Body of pancreas (tissue), 4 donors: ENCODE measurements at regions not wholly inside any gene's neighbourhood (a gene's known extent, or its start where the extent isn't known, plus 50 kb on each side); places are given as distances from the start of the nearest gene placed in this dataset.

Experiments used
- ATAC-seq: fragments of 150-250 bp; one replicate; pipeline ENCODE4 v1.9.1; 2016
- DNase-seq, 4 donors: peaks; one replicate each; pipeline ENCODE4 v3.0.0-alpha.2; 2019
- H3K27ac ChIP-seq, 4 donors: fragments of 200-600 bp; sonication (generic); 1 replicate in 3 of 4; 2 replicates in 1 of 4; pipeline versions ENCODE4 v1.5.1 to v1.6.1; 2016 to 2019; ENCODE audit warnings: mild to moderate bottlenecking in 1 of 4, mixed read lengths in 1 of 4, moderate library complexity in 1 of 4
- H3K27me3 ChIP-seq, 2 donors: fragments of 200-600 bp; sonication (generic); one replicate each; pipeline ENCODE4 v1.6.0; 2016; ENCODE audit warnings: mild to moderate bottlenecking in 1 of 2
- H3K36me3 ChIP-seq, 2 donors: fragments of 200-600 bp; sonication (generic); replicated peaks in 1 of 2; 2 replicates each; pipeline ENCODE4 v1.5.1; 2016; ENCODE audit warnings: low read depth in 2 of 2; ENCODE audit not compliant: insufficient read depth in 1 of 2
- H3K4me1 ChIP-seq: fragments of 200-600 bp; sonication (generic); one replicate; pipeline ENCODE4 v1.6.0; 2016
- H3K4me3 ChIP-seq, 2 donors: fragments of 200-600 bp; sonication (generic); 1 replicate in 1 of 2; 2 replicates in 1 of 2; pipeline ENCODE4 v1.5.1; 2016 to 2019
- H3K9me3 ChIP-seq, 3 donors: fragments of 200-600 bp; sonication (generic); 1 replicate in 2 of 3; 2 replicates in 1 of 3; pipeline ENCODE4 v1.5.1; 2016
- CTCF ChIP-seq, 7 experiments: fragments of 450-650 bp in 4 of 7; fragments of 200-600 bp in 3 of 7; sonication (generic) in 3 of 7; IDR thresholded peaks; one replicate each; pipeline ENCODE4 v1.5.1; 2016 to 2019; ENCODE audit warnings: antibody characterized with exemption in 7 of 7
- POLR2A ChIP-seq, 3 donors: fragments of 450-650 bp; IDR thresholded peaks; one replicate each; pipeline ENCODE4 v1.6.1; 2016; ENCODE audit warnings: antibody characterized with exemption in 3 of 3, mild to moderate bottlenecking in 2 of 3
- WGBS, 2 donors: methylation state at CpG; one replicate each; pipeline ENCODE4 v1.1.5; 2017; 5-methylcytosine and 5-hydroxymethylcytosine counted together
- intact Hi-C: fragments of 100-400 bp; cut with DNase I; formaldehyde crosslinking; loops from one replicate; pipeline ENCODE4 v1.15.1; 2023

- no peaks in the 10 kb centered on the region for H3K4me1 ChIP-seq
- DNase-seq (no peak), ATAC-seq (no peak)
- H3K27ac ChIP-seq, result no peak overlapping the region
- intact Hi-C loops, result no loop called here
- TF ChIP-seq POLR2A (IDR thresholded peaks at IDR 0.05) (no peak), CTCF (IDR thresholded peaks at IDR 0.05) (no peak)
- WGBS, 2 donors, result 55 to 65% methylated on average over 2 of the region's 2 CpGs
- no peaks in the 10 kb centered on the region for H3K27me3 ChIP-seq
- H3K9me3 ChIP-seq, result no peaks in the 10 kb centered on the region
- no peaks in the 10 kb centered on the region for H3K36me3 ChIP-seq
- no peak overlapping the region for H3K4me3 ChIP-seq
Observed at GRCh38 chr1:60296794-60297193, 223.2 kb upstream of the C1orf87 start.

- ATAC-seq (no peak), DNase-seq (no peak)
- WGBS, 2 donors, result 39 to 71% methylated on average over 1 of the region's 1 CpG
- H3K9me3 ChIP-seq, result no peaks in the 10 kb centered on the region
- intact Hi-C loops, result no loop called here
- no peak for TF ChIP-seq CTCF (IDR thresholded peaks at IDR 0.05)
- no peak for TF ChIP-seq POLR2A (IDR thresholded peaks at IDR 0.05)
- no peaks in the 10 kb centered on the region for H3K27me3 ChIP-seq
- no peaks in the 10 kb centered on the region for H3K4me1 ChIP-seq
- no peak overlapping the region for H3K4me3 ChIP-seq
- H3K36me3 ChIP-seq, result no peaks in the 10 kb centered on the region
- H3K27ac ChIP-seq, result no peak overlapping the region
Observed at GRCh38 chr1:60292140-60292539, 218.6 kb upstream of the C1orf87 start.

GRCh38 chr1:60290393-60290792 is 216.8 kb upstream of the C1orf87 start:
- no peak for TF ChIP-seq CTCF (IDR thresholded peaks at IDR 0.05)
- no peak for TF ChIP-seq POLR2A (IDR thresholded peaks at IDR 0.05)
- H3K9me3 ChIP-seq, result no peaks in the 10 kb centered on the region
- 80 to 84% methylated on average over 6 of the region's 6 CpGs for WGBS, 2 donors
- no peaks in the 10 kb centered on the region for H3K27me3 ChIP-seq
- no peak for DNase-seq
- no peaks in the 10 kb centered on the region for H3K4me1 ChIP-seq
- H3K4me3 ChIP-seq, result no peak overlapping the region
- ATAC-seq, result no peak
- H3K27ac ChIP-seq, result no peak overlapping the region
- no peaks in the 10 kb centered on the region for H3K36me3 ChIP-seq
- intact Hi-C loops, result no loop called here

- no peak for ATAC-seq
Observed at GRCh38 chr1:60287536-60287935, 214.0 kb upstream of the C1orf87 start.

More at GRCh38 chr1:60287536-60287935, 214.0 kb upstream of the C1orf87 start:
- no peak for TF ChIP-seq CTCF (IDR thresholded peaks at IDR 0.05)
- no peak for TF ChIP-seq POLR2A (IDR thresholded peaks at IDR 0.05)
- intact Hi-C loops, result no loop called here
- Histone ChIP-seq H3K4me3 (no peak overlapping the region), H3K27ac (no peak overlapping the region), H3K9me3 (no peaks in the 10 kb centered on the region), H3K27me3 (no peaks in the 10 kb centered on the region), H3K36me3 (no peaks in the 10 kb centered on the region), H3K4me1 (peaks cover 8% of the 10 kb centered on the region)
- no peak for DNase-seq
- WGBS, 2 donors, result 74 to 95% methylated on average over 1 of the region's 1 CpG
